ACC112 (cell line): ENCODE measurements at regions not wholly inside any gene's neighbourhood (a gene's known extent, or its start where the extent isn't known, plus 50 kb on each side); places are given as distances from the start of the nearest gene placed in this dataset.
"Not testable (repeated sequence)": the region's sequence is repeated elsewhere in the genome, so short reads cannot be mapped to it uniquely, and the experiment has no call there.

Source experiments
- H2AFZ ChIP-seq: fragments of 200-600 bp; sonication (generic); one replicate; pipeline ENCODE4 v1.6.0; 2017; ENCODE audit warnings: antibody characterized with exemption, low read length; ENCODE audit not compliant: unreplicated experiment
- H3K27ac ChIP-seq: fragments of 200-600 bp; sonication (generic); 2 replicates; pipeline ENCODE4 v1.5.1; 2014; ENCODE audit warnings: low read depth, mild to moderate bottlenecking, antibody characterized with exemption, low read length, moderate library complexity
- H3K27me3 ChIP-seq: fragments of 200-600 bp; sonication (generic); 2 replicates; pipeline ENCODE4 v1.6.1; 2014; ENCODE audit warnings: mild to moderate bottlenecking, antibody characterized with exemption, low read length, moderate library complexity, mixed read lengths; ENCODE audit not compliant: insufficient read depth
- H3K36me3 ChIP-seq: fragments of 200-600 bp; sonication (generic); 2 replicates; pipeline ENCODE4 v1.6.1; 2016; ENCODE audit warnings: mild to moderate bottlenecking, antibody characterized with exemption, low read length, moderate library complexity, mixed read lengths; ENCODE audit not compliant: insufficient read depth
- H3K4me1 ChIP-seq: fragments of 200-600 bp; sonication (generic); one replicate; pipeline ENCODE4 v1.6.1; 2016; ENCODE audit warnings: low read length, mixed read lengths; ENCODE audit not compliant: insufficient read depth, unreplicated experiment, control insufficient read depth
- H3K4me3 ChIP-seq: fragments of 200-600 bp; sonication (generic); 2 replicates; pipeline ENCODE4 v1.5.1; 2014; ENCODE audit warnings: mild to moderate bottlenecking, low read depth, low read length
- H3K79me2 ChIP-seq: fragments of 200-600 bp; sonication (generic); one replicate; pipeline ENCODE4 v1.6.0; 2016; ENCODE audit warnings: low read length; ENCODE audit not compliant: control insufficient read depth, unreplicated experiment, insufficient read depth

DNA sequence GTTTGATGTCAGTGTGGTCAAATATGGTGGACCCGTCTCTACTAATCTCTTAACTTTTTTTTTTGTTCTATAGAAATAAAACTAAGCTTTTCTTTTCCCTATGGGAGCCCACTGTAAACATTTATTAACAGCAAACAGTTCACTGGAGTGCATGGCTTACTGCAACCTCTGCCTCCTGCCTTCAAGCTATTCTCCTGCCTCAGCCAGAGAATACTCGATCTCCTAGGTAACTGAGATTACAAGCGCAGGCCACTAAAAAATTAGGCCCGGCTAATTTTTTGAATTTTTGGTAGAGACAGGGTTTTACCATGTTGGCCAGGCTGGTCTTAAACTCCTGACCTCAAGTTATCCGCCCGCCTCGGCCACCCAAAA, 80.0 kb downstream of the PPIAL4G start:
- not testable (repeated sequence) for H3K27me3 ChIP-seq, H3K4me1 ChIP-seq, H2AFZ ChIP-seq, H3K79me2 ChIP-seq, H3K36me3 ChIP-seq
- peak overlapping the region; percentile 47; the same call in 1 of the 2 replicates for H3K27ac ChIP-seq
- H3K4me3 ChIP-seq = peak overlapping the region; percentile 71

DNA sequence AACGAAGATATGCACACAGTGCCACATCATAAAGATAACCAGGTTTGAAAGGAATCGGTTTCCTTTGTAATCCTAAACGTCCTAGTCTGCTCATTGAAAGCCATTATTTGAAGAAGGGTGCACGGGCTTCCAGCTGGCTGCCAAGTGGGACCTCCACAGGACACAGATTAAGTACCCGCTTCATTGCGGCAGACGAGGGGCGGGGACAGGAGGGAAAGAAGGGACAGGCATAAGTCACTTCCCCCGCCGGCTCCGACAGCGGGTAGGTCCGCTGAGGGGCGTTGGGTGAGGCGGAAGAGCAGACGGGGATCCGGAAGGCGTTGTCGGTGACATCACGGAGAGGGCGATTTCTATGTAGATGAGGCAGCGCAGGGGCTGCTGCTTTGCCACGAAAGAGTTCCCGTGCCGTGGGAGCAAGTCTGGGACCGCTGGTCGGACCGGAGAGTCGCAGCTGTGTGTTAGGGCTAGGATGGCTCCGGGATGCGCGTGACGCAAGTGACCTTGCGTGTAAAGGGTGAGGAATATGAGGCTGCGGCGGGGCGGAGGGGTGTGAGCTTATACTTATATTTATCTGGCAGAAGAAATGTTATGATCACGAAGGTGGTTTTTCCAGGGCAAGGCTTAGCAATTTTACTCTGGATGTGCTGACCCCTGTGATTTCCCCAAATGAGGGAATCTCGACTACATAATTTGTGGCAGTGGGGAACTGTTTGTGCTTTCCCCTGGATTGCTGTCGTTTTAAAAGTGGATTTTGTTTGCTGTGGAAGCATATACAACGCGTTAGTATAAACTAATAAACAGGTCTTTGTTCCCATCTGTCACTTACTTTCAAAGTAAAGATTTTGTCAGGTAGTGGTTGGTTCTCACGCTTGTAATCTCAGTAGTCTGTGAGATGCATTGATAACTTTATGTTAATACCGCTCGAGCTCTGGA, 80.7 kb downstream of the PPIAL4G start:
- peak overlapping the region; percentile 71 for H3K4me3 ChIP-seq
- H3K27ac ChIP-seq = peak overlapping the region; percentile 47
- H3K79me2 ChIP-seq, H3K4me1 ChIP-seq, H3K27me3 ChIP-seq, H3K36me3 ChIP-seq: not testable (repeated sequence)
- peak overlapping the region; percentile 57 for H2AFZ ChIP-seq

- H2AFZ ChIP-seq, H3K27ac ChIP-seq, H3K27me3 ChIP-seq, H3K4me3 ChIP-seq, H3K4me1 ChIP-seq, H3K36me3 ChIP-seq, H3K79me2 ChIP-seq: not testable (repeated sequence)
Measured at GRCh38 chr1:148397516-148397915, 85.6 kb downstream of the PPIAL4G start.

DNA sequence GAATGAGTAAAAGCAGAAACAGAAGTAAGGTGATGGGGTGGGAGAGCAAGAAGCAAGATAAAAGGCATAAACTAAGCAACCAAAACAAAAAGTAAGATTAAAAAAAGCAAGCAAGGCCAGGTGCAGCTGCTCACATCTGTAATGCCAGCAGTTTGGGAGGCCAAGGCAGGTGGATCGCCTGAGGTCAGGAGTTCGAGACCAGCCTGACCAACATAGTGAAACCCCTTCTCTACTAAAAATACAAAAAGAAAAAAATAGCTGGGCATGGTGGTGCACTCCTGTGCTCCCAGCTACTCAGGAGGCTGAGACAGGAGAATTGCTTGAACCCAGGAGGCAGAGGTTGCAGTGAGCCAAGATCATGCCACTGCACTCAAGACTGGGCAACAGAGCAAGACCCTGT, 90.6 kb downstream of the PPIAL4G start:
- not testable (repeated sequence) for H3K27ac ChIP-seq, H2AFZ ChIP-seq, H3K4me1 ChIP-seq, H3K36me3 ChIP-seq, H3K79me2 ChIP-seq, H3K27me3 ChIP-seq, H3K4me3 ChIP-seq

DNA sequence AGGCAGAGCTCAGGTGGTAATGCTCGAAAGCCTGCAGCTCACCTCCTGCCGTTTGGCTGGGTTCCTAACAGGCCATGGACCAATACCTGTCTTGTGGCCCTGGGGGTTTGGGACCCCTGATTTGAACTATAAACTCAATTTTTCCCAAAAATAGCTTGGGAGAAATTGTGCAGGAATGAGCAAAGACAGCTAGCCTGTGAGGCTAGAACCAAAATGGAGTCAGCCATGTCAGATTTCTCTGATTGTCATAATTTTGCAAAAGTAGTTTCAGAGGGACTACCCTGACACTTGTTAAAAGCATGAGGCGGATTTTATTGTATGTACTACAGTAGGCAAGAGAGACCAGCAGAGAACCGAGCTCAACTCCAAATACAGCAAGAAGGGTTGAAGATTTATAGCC, 91.8 kb downstream of the PPIAL4G start:
- not testable (repeated sequence) for H3K4me1 ChIP-seq, H2AFZ ChIP-seq, H3K27me3 ChIP-seq, H3K36me3 ChIP-seq, H3K27ac ChIP-seq, H3K4me3 ChIP-seq, H3K79me2 ChIP-seq

GRCh38 chr1:148389027-148389339, 94.1 kb downstream of the PPIAL4G start:
- peak overlapping the region; percentile 93 for H2AFZ ChIP-seq
- H3K27ac ChIP-seq = peak overlapping the region; percentile 81

DNA sequence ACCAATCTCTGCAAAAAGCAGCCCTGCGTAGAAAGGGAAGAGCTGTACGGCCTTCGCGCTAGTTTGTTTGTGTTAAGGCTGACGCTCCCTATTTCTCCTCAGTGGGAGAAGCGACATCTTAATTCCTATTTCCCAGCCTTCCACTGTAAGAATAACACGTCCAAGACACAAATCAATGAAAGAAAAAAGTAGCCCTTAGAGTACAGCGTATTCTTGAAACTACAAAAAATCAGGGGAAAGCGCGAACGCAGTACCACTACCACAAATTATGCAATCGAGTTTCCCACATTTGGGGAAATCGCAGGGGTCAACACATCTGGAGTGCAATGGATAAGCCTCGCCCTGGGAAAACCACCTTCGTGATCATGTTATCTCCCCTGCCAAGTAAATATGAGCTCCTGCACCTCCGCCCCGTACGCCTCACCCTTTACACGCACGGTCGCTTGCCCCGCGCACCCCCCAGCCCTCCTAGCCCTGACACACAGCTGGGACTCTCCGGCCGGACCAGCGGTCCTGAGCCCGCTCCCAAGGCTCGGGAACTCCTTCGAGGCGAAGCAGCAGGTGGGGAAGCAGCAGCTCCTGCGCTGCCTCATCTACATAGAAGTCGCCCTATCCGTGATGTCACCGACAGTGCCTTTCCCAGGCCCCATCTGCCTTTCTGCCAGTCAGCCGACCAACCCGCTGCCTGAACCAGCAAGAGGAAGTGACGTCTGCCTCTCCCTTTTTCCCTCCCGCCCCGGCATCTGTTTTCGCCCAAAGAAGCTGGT, 94.7 kb downstream of the PPIAL4G start:
- Histone ChIP-seq H2AFZ (peak overlapping the region; percentile 93), H3K36me3 (no peaks in the 10 kb centered on the region), H3K27ac (peak overlapping the region; percentile 81), H3K4me3 (peak overlapping the region; percentile 72), H3K27me3 (no peaks in the 10 kb centered on the region), H3K79me2 (no peaks in the 10 kb centered on the region), H3K4me1 (peaks cover 4% of the 10 kb centered on the region)

More at GRCh38 chr1:148389027-148389339, 94.1 kb downstream of the PPIAL4G start:
- Histone ChIP-seq H3K79me2 (no peaks in the 10 kb centered on the region), H3K36me3 (no peaks in the 10 kb centered on the region), H3K4me1 (peaks cover 4% of the 10 kb centered on the region), H3K27me3 (no peaks in the 10 kb centered on the region), H3K4me3 (peak overlapping the region; percentile 72)

GRCh38 chr1:148387949-148388259, 95.2 kb downstream of the PPIAL4G start:
- peak overlapping the region; percentile 72 for H3K4me3 ChIP-seq

DNA sequence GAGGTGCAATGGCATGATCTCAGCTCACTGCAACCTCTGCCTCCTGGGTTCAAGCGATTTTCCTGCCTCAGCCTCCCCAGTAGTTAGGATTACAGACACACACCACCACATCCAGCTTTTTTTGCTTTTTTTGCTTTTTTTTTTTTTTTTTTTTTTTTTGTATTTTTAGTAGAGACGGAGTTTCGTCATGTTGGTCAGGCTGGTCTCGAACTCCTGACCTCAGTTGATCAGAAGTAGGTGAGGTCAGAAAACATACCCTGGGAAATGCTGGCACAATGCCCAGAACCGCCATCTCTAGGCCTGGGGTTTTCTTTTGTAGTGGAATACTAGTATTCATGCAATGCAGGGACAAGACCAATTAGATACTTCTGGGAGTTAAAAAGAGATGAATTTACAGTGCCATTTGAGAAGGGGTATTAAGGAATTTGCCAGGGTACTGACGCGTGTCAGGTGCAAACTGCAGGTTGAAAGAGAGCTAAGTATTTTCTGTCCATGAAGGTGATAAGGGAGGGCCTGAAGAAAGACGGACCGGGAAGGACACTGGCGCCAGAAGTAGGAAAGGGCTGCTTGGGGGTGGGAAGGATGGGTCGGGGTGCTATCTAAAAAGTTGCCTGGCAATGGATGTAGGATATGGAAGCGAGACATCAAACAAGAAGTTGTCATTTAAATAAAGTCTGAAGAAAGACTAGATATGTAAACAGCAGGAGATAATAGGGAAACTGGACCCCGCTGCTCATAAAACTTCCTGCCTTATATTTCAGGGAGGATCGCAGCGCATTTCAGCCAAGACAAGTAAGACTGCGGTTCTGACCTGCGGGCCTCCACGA, 95.8 kb downstream of the PPIAL4G start:
- H3K27me3 ChIP-seq, H3K4me1 ChIP-seq, H3K27ac ChIP-seq, H3K79me2 ChIP-seq, H2AFZ ChIP-seq, H3K36me3 ChIP-seq: not testable (repeated sequence)
- peak overlapping the region; percentile 72; the same call in 1 of the 2 replicates for H3K4me3 ChIP-seq

More at GRCh38 chr1:148387949-148388259, 95.2 kb downstream of the PPIAL4G start:
- not testable (repeated sequence) for H3K36me3 ChIP-seq, H3K4me1 ChIP-seq, H3K79me2 ChIP-seq, H3K27me3 ChIP-seq
- H2AFZ ChIP-seq = peak overlapping the region; percentile 73
- H3K27ac ChIP-seq = peak overlapping the region; percentile 81; the same call in 1 of the 2 replicates

DNA sequence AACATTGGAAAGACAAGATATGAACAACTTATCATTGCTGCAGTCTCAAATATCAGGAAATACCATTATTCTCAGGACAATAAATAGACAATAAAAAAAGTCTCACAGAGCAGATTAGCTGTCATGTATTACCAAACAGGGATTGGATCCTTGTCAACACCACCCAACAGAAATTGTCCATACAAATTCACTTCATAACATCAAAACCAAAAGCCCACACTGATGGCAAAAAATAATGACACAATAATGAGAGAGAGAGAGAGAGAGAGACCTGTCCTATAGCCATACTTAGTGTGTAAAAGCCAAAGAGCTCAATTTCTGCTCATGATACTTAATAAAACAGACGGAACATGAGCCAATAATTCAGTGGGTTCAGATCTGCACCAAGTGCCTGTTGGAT, 96.5 kb downstream of the PPIAL4G start:
- no peaks in the 10 kb centered on the region for H3K36me3 ChIP-seq
- no peaks in the 10 kb centered on the region for H3K27me3 ChIP-seq
- H2AFZ ChIP-seq = no peak overlapping the region
- H3K79me2 ChIP-seq = no peaks in the 10 kb centered on the region
- H3K4me3 ChIP-seq = no peak overlapping the region
- peaks cover 4% of the 10 kb centered on the region for H3K4me1 ChIP-seq
- no peak overlapping the region for H3K27ac ChIP-seq
